Hepatocyte (in vitro differentiated cells): ENCODE measurements at regions not wholly inside any gene's neighbourhood (a gene's known extent, or its start where the extent isn't known, plus 50 kb on each side); places are given as distances from the start of the nearest gene placed in this dataset.
"Not testable (repeated sequence)": the region's sequence is repeated elsewhere in the genome, so short reads cannot be mapped to it uniquely, and the experiment has no call there.

Experiments
- DNase-seq: peaks from one replicate; pipeline ENCODE4 v3.0.0-alpha.2; 2016; ENCODE audit warnings: low spot score
- H2AFZ ChIP-seq: fragments of 200-600 bp; sonication (generic); 2 replicates; pipeline ENCODE4 v1.6.0; 2016; ENCODE audit warnings: antibody characterized with exemption, mild to moderate bottlenecking
- H3K27ac ChIP-seq: fragments of 200-600 bp; sonication (generic); 2 replicates; pipeline ENCODE4 v1.5.1; 2016; ENCODE audit warnings: mild to moderate bottlenecking
- H3K27me3 ChIP-seq: fragments of 200-600 bp; sonication (generic); 2 replicates; pipeline ENCODE4 v1.6.1; 2016
- H3K36me3 ChIP-seq: fragments of 200-600 bp; sonication (generic); replicated peaks from 2 replicates; pipeline ENCODE4 v1.5.1; 2016; ENCODE audit warnings: low read depth; ENCODE audit not compliant: insufficient read depth
- H3K4me1 ChIP-seq: fragments of 200-600 bp; sonication (generic); 2 replicates; pipeline ENCODE4 v1.5.1; 2016; ENCODE audit warnings: mild to moderate bottlenecking, moderate library complexity; ENCODE audit not compliant: insufficient read depth
- H3K4me2 ChIP-seq: fragments of 200-600 bp; sonication (generic); 2 replicates; pipeline ENCODE4 v1.6.0; 2016
- H3K4me3 ChIP-seq: fragments of 200-600 bp; sonication (generic); 2 replicates; pipeline ENCODE4 v1.5.1; 2016; ENCODE audit warnings: mild to moderate bottlenecking
- H3K79me2 ChIP-seq: fragments of 200-600 bp; sonication (generic); 2 replicates; pipeline ENCODE4 v1.6.0; 2017; ENCODE audit warnings: mild to moderate bottlenecking
- H3K9me2 ChIP-seq: fragments of 200-600 bp; sonication (generic); replicated peaks from 2 replicates; pipeline ENCODE4 v1.6.0; 2017; ENCODE audit warnings: mild to moderate bottlenecking; ENCODE audit not compliant: insufficient read depth
- H3K9me3 ChIP-seq: fragments of 200-600 bp; sonication (generic); 2 replicates; pipeline ENCODE4 v1.5.1; 2016; ENCODE audit warnings: low read depth, mild to moderate bottlenecking
- H4K20me1 ChIP-seq: fragments of 200-600 bp; sonication (generic); 2 replicates; pipeline ENCODE4 v1.6.0; 2016; ENCODE audit warnings: mild to moderate bottlenecking; ENCODE audit not compliant: insufficient read depth, poor library complexity, severe bottlenecking
- CTCF ChIP-seq: fragments of 200-600 bp; sonication (generic); IDR thresholded peaks from 2 replicates; pipeline ENCODE4 v1.5.1; 2016; ENCODE audit warnings: antibody characterized with exemption, mild to moderate bottlenecking; ENCODE audit not compliant: poor library complexity
- EZH2 ChIP-seq: fragments of 200-600 bp; sonication (generic); IDR thresholded peaks from 2 replicates; pipeline ENCODE4 v1.6.1; 2016; ENCODE audit warnings: antibody characterized with exemption, mild to moderate bottlenecking, borderline replicate concordance
- EZH2phosphoT487 ChIP-seq: fragments of 200-600 bp; sonication (generic); IDR thresholded peaks from one replicate; pipeline ENCODE4 v1.6.1; 2018; ENCODE audit warnings: antibody characterized with exemption, mild to moderate bottlenecking, low read depth, moderate library complexity; ENCODE audit not compliant: unreplicated experiment, severe bottlenecking
- WGBS: methylation state at CpG from one replicate; pipeline ENCODE4 v1.1.6; 2016; ENCODE audit warnings: low lambda C conversion rate; ENCODE audit errors: missing lambda C conversion rate; 5-methylcytosine and 5-hydroxymethylcytosine counted together

GRCh38 chr5:96315431-96315830, 117.6 kb downstream of the PCSK1 start:
- H3K9me3 ChIP-seq: no peaks in the 10 kb centered on the region
- H3K9me2 ChIP-seq: no peaks in the 10 kb centered on the region
- TF ChIP-seq EZH2 (no peak), EZH2phosphoT487 (no peak), CTCF (no peak)
- H3K4me3 ChIP-seq: no peak overlapping the region
- no peaks in the 10 kb centered on the region for H3K4me1 ChIP-seq
- no peak overlapping the region for H3K27ac ChIP-seq
- H4K20me1 ChIP-seq: no peaks in the 10 kb centered on the region
- DNase-seq: no peak
- no peak overlapping the region for H3K4me2 ChIP-seq
- H3K36me3 ChIP-seq: no peaks in the 10 kb centered on the region
- H3K27me3 ChIP-seq: no peaks in the 10 kb centered on the region
- no peak overlapping the region for H2AFZ ChIP-seq
- no peaks in the 10 kb centered on the region for H3K79me2 ChIP-seq

GRCh38 chr5:96312383-96312782, 120.7 kb downstream of the PCSK1 start:
- DNase-seq: no peak
- H4K20me1 ChIP-seq: no peaks in the 10 kb centered on the region
- no peaks in the 10 kb centered on the region for H3K4me1 ChIP-seq

GRCh38 chr5:96307047-96307446, 126.0 kb downstream of the PCSK1 start:
- not testable (repeated sequence) for H3K9me3 ChIP-seq, H3K4me2 ChIP-seq, H4K20me1 ChIP-seq, H3K27me3 ChIP-seq, DNase-seq, H3K9me2 ChIP-seq, H3K27ac ChIP-seq, H2AFZ ChIP-seq, H3K4me1 ChIP-seq, H3K36me3 ChIP-seq, H3K79me2 ChIP-seq, H3K4me3 ChIP-seq

More at GRCh38 chr5:96312383-96312782, 120.7 kb downstream of the PCSK1 start:
- Histone ChIP-seq H2AFZ (no peak overlapping the region), H3K4me2 (no peak overlapping the region), H3K9me2 (no peaks in the 10 kb centered on the region), H3K36me3 (no peaks in the 10 kb centered on the region), H3K27me3 (no peaks in the 10 kb centered on the region), H3K9me3 (no peaks in the 10 kb centered on the region), H3K4me3 (no peak overlapping the region), H3K27ac (no peak overlapping the region), H3K79me2 (no peaks in the 10 kb centered on the region)
- no peak for TF ChIP-seq EZH2
- no peak for TF ChIP-seq EZH2phosphoT487
- TF ChIP-seq CTCF: no peak

- H3K4me3 ChIP-seq: no peak overlapping the region
- TF ChIP-seq CTCF (no peak), EZH2phosphoT487 (no peak), EZH2 (no peak)
- no peak overlapping the region for H3K27ac ChIP-seq
- no peak overlapping the region for H3K4me2 ChIP-seq
- H3K4me1 ChIP-seq: peaks cover 9% of the 10 kb centered on the region
- no peaks in the 10 kb centered on the region for H3K36me3 ChIP-seq
- 83% methylated on average over 4 of the region's 4 CpGs for WGBS
- no peaks in the 10 kb centered on the region for H3K27me3 ChIP-seq
- H4K20me1 ChIP-seq: no peaks in the 10 kb centered on the region
- no peaks in the 10 kb centered on the region for H3K79me2 ChIP-seq
- no peak for DNase-seq
- peaks cover 6% of the 10 kb centered on the region for H3K9me3 ChIP-seq
- no peak overlapping the region for H2AFZ ChIP-seq
- H3K9me2 ChIP-seq: no peaks in the 10 kb centered on the region
Observed at GRCh38 chr5:96302174-96302738, 130.8 kb downstream of the PCSK1 start.
